PC-9 (cell line): ENCODE measurements at regions not wholly inside any gene's neighbourhood (a gene's known extent, or its start where the extent isn't known, plus 50 kb on each side); places are given as distances from the start of the nearest gene placed in this dataset.

Experiments used
- BruUV-seq: library from RNA; stranded (reverse); fragments of 400-500 nt; replicated peaks from 2 replicates; lab custom pipeline; 2021; lab: Mats Ljungman, UMichigan
- CTCF ChIA-PET: fragments of 300-600 bp; sonication (Branson Sonifier 250); formaldehyde crosslinking; loops from one replicate; lab custom pipeline; 2022; ENCODE audit warnings: antibody characterized with exemption; lab: Charles Lee
- POLR2A ChIA-PET: fragments of 300-600 bp; sonication (Branson Sonifier 250); formaldehyde crosslinking; loops from one replicate; lab custom pipeline; 2022; ENCODE audit warnings: antibody characterized with exemption; ENCODE audit not compliant: unreplicated experiment; lab: Charles Lee
- DNase-seq, 2 experiments: peaks; one replicate each; pipeline versions ENCODE4 v3.0.0 to v3.0.0-alpha.2; 2015 to 2022; ENCODE audit warnings: mixed read lengths in 1 of 2
- H2AFZ ChIP-seq: fragments of 200-600 bp; sonication (generic); 2 replicates; pipeline ENCODE4 v1.8.1; 2017; ENCODE audit warnings: antibody characterized with exemption
- H3F3A ChIP-seq: fragments of 200-600 bp; sonication (generic); 2 replicates; pipeline ENCODE4 v1.8.1; 2017; ENCODE audit warnings: antibody characterized with exemption, mild to moderate bottlenecking, low read depth; ENCODE audit not compliant: insufficient read depth
- H3K27ac ChIP-seq: fragments of 200-600 bp; sonication (generic); 2 replicates; pipeline ENCODE4 v1.6.1; 2016; ENCODE audit warnings: mixed run types
- H3K27me3 ChIP-seq: fragments of 200-600 bp; sonication (generic); 2 replicates; pipeline ENCODE4 v1.6.1; 2016; ENCODE audit warnings: low read depth, mixed run types; ENCODE audit not compliant: insufficient read depth
- H3K36me3 ChIP-seq: fragments of 200-600 bp; sonication (generic); 2 replicates; pipeline ENCODE4 v1.6.1; 2016; ENCODE audit warnings: low read depth, mixed run types
- H3K4me1 ChIP-seq: fragments of 200-600 bp; sonication (generic); replicated peaks from 2 replicates; pipeline ENCODE4 v1.6.1; 2016; ENCODE audit warnings: mixed run types; ENCODE audit not compliant: insufficient read depth
- H3K4me2 ChIP-seq: fragments of 200-600 bp; sonication (generic); 2 replicates; pipeline ENCODE4 v1.6.1; 2017; ENCODE audit warnings: mixed run types
- H3K4me3 ChIP-seq: fragments of 200-600 bp; sonication (generic); 2 replicates; pipeline ENCODE4 v1.6.1; 2016; ENCODE audit warnings: mixed run types
- H3K79me2 ChIP-seq: fragments of 200-600 bp; sonication (generic); 2 replicates; pipeline ENCODE4 v1.6.1; 2017; ENCODE audit warnings: low read depth, mixed run types
- H3K9me2 ChIP-seq: fragments of 200-600 bp; sonication (generic); 2 replicates; pipeline ENCODE4 v1.8.1; 2017; ENCODE audit warnings: mild to moderate bottlenecking; ENCODE audit not compliant: insufficient read depth
- H3K9me3 ChIP-seq: fragments of 200-600 bp; sonication (generic); 2 replicates; pipeline ENCODE4 v1.8.1; 2016; ENCODE audit warnings: low read depth; ENCODE audit not compliant: insufficient read depth
- H4K20me1 ChIP-seq: fragments of 200-600 bp; sonication (generic); 2 replicates; pipeline ENCODE4 v1.8.1; 2017; ENCODE audit not compliant: insufficient read depth
- CTCF ChIP-seq: fragments of 200-600 bp; sonication (generic); conservative IDR thresholded peaks from 2 replicates; pipeline ENCODE4 v1.6.1; 2017; ENCODE audit warnings: mixed run types, antibody characterized with exemption, mild to moderate bottlenecking, moderate library complexity
- EZH2 ChIP-seq: fragments of 200-600 bp; sonication (generic); IDR thresholded peaks from 2 replicates; pipeline ENCODE4 v1.8.0; 2017; ENCODE audit warnings: antibody characterized with exemption, low read depth
- intact Hi-C: fragments of 100-400 bp; cut with micrococcal nuclease; formaldehyde crosslinking; loops from one replicate; pipeline ENCODE4 v1.10.0; 2022; ENCODE audit not compliant: unreplicated experiment

GRCh38 chr3:20543535-20544226 lies 357.7 kb upstream of the SGO1 start:
- Histone ChIP-seq H3K4me2 (no peak overlapping the region), H3F3A (no peaks in the 10 kb centered on the region), H3K79me2 (no peaks in the 10 kb centered on the region), H3K4me1 (no peaks in the 10 kb centered on the region), H3K36me3 (no peaks in the 10 kb centered on the region), H3K9me2 (no peaks in the 10 kb centered on the region; the same call in 1 of the 2 replicates), H2AFZ (no peak overlapping the region), H3K4me3 (no peak overlapping the region), H3K27me3 (no peaks in the 10 kb centered on the region), H3K9me3 (no peaks in the 10 kb centered on the region), H4K20me1 (no peaks in the 10 kb centered on the region), H3K27ac (no peak overlapping the region)
- BruUV-seq = no TSS peak
- POLR2A ChIA-PET = interaction anchor here (0.6 to 0.7 kb wide), 2 partner anchors 856 to 1702 kb away, joined by 3 read pairs; no protein-coding TSS in a partner anchor
- DNase-seq = no peak
- CTCF ChIA-PET = no interaction called here
- TF ChIP-seq EZH2 (no peak), CTCF (no peak)
- intact Hi-C loops = no loop called here

GRCh38 chr3:20540066-20540465 lies 354.1 kb upstream of the SGO1 start:
- ChIA-PET POLR2A (no interaction called here), CTCF (no interaction called here)
- intact Hi-C loops = no loop called here
- no TSS peak for BruUV-seq
- Histone ChIP-seq H3K4me2 (no peak overlapping the region), H3F3A (no peaks in the 10 kb centered on the region), H3K9me2 (no peaks in the 10 kb centered on the region), H2AFZ (no peak overlapping the region), H3K9me3 (no peaks in the 10 kb centered on the region), H3K27ac (no peak overlapping the region), H3K4me1 (no peaks in the 10 kb centered on the region), H3K36me3 (no peaks in the 10 kb centered on the region), H3K4me3 (no peak overlapping the region), H3K79me2 (no peaks in the 10 kb centered on the region), H3K27me3 (no peaks in the 10 kb centered on the region), H4K20me1 (no peaks in the 10 kb centered on the region)
- no peak for DNase-seq
- TF ChIP-seq CTCF (no peak), EZH2 (no peak)

- Histone ChIP-seq H3K9me2 (no peaks in the 10 kb centered on the region), H3K79me2 (no peaks in the 10 kb centered on the region), H3K27ac (no peak overlapping the region), H3F3A (no peaks in the 10 kb centered on the region), H4K20me1 (no peaks in the 10 kb centered on the region), H3K9me3 (no peaks in the 10 kb centered on the region), H3K4me2 (no peak overlapping the region), H3K36me3 (no peaks in the 10 kb centered on the region), H2AFZ (no peak overlapping the region), H3K4me3 (no peak overlapping the region), H3K27me3 (no peaks in the 10 kb centered on the region), H3K4me1 (no peaks in the 10 kb centered on the region)
- ChIA-PET CTCF (no interaction called here), POLR2A (no interaction called here)
- intact Hi-C loops = no loop called here
- TF ChIP-seq EZH2 (no peak), CTCF (no peak)
- DNase-seq = no peak
- no TSS peak for BruUV-seq
Measured at GRCh38 chr3:20539666-20540065, 353.7 kb upstream of the SGO1 start.
